Endothelial cell of umbilical vein (primary cell): ENCODE measurements at regions not wholly inside any gene's neighbourhood (a gene's known extent, or its start where the extent isn't known, plus 50 kb on each side); places are given as distances from the start of the nearest gene placed in this dataset.

Source experiments
- BruUV-seq: library from RNA; stranded (reverse); fragments of 400-500 nt; replicated peaks from 2 replicates; lab custom pipeline; 2021; lab: Mats Ljungman, UMichigan
- CTCF ChIA-PET: fragments of 300-600, 350-600 bp; sonication (Branson Sonifier 250); formaldehyde crosslinking; loops from one replicate; lab custom pipeline; 2021; ENCODE audit warnings: antibody characterized with exemption, inconsistent platforms; lab: Charles Lee
- POLR2A ChIA-PET: fragments of 300-600, 350-600 bp; sonication (Branson Sonifier 250); formaldehyde crosslinking; loops from one replicate; lab custom pipeline; 2021; ENCODE audit warnings: antibody characterized with exemption, inconsistent platforms; lab: Charles Lee
- DNase-seq: peaks from one replicate; pipeline ENCODE4 v3.0.0-alpha.2; 2011; ENCODE audit warnings: low read depth, low spot score
- FAIRE-seq: peaks from 2 replicates; lab custom pipeline; 2011; peaks lifted over from hg19 to GRCh38; lab: Jason Lieb, UNC
- H2AFZ ChIP-seq: 2 replicates; pipeline ENCODE4 v1.6.0; 2012; ENCODE audit warnings: low read depth, low read length, control low read depth, inconsistent platforms
- H3K27ac ChIP-seq: 2 replicates; pipeline ENCODE4 v1.5.1; 2011; ENCODE audit warnings: low read depth, mild to moderate bottlenecking, control low read depth, low read length, moderate library complexity; ENCODE audit not compliant: insufficient read depth
- H3K27me3 ChIP-seq, 2 experiments: 2 replicates each; pipeline versions ENCODE4 v1.6.0 to v1.6.1; 2011; ENCODE audit warnings: low read length in 2 of 2, mixed read lengths in 1 of 2; ENCODE audit not compliant: control insufficient read depth in 2 of 2, insufficient read depth in 2 of 2
- H3K36me3 ChIP-seq, 2 experiments: 2 replicates in 1 of 2; 3 replicates in 1 of 2; pipeline ENCODE4 v1.5.1; 2011; ENCODE audit warnings: low read length in 2 of 2, mild to moderate bottlenecking in 1 of 2, moderate library complexity in 1 of 2; ENCODE audit not compliant: control insufficient read depth in 2 of 2, insufficient read depth in 2 of 2; ENCODE audit errors: extremely low read depth in 1 of 2
- H3K4me1 ChIP-seq: 3 replicates; pipeline ENCODE4 v1.5.1; 2011; ENCODE audit warnings: mild to moderate bottlenecking, low read length; ENCODE audit not compliant: control insufficient read depth, insufficient read depth; ENCODE audit errors: extremely low read depth
- H3K4me2 ChIP-seq: 2 replicates; pipeline ENCODE4 v1.6.1; 2011; ENCODE audit warnings: low read length, control low read depth, mixed read lengths; ENCODE audit not compliant: insufficient read depth
- H3K4me3 ChIP-seq, 3 experiments: fragments of 200-600 bp in 1 of 3; sonication (generic), shearing (Covaris generic) in 1 of 3; replicated peaks in 1 of 3; 2 replicates each; pipeline ENCODE4 v1.5.1; 2011 to 2016; ENCODE audit warnings: control low read depth in 3 of 3, low read length in 3 of 3, mild to moderate bottlenecking in 2 of 3, inconsistent platforms in 1 of 3, low read depth in 1 of 3, moderate library complexity in 1 of 3; ENCODE audit not compliant: insufficient read depth in 1 of 3
- H3K79me2 ChIP-seq: 2 replicates; pipeline ENCODE4 v1.6.0; 2012; ENCODE audit warnings: low read length, inconsistent platforms; ENCODE audit not compliant: control insufficient read depth, insufficient read depth
- H3K9ac ChIP-seq: replicated peaks from 2 replicates; pipeline ENCODE3; 2011; ENCODE audit warnings: low read length, control low read depth; ENCODE audit not compliant: insufficient read depth; ENCODE audit errors: extremely low read depth
- H3K9me1 ChIP-seq: replicated peaks from 3 replicates; pipeline ENCODE4 v1.6.0; 2011; ENCODE audit warnings: mild to moderate bottlenecking, low read length; ENCODE audit not compliant: control insufficient read depth, insufficient read depth; ENCODE audit errors: extremely low read depth
- H3K9me3 ChIP-seq: replicated peaks from 2 replicates; pipeline ENCODE4 v1.5.1; 2012; ENCODE audit warnings: low read length, inconsistent platforms; ENCODE audit not compliant: control insufficient read depth, insufficient read depth
- H4K20me1 ChIP-seq: replicated peaks from 2 replicates; pipeline ENCODE3; 2011; ENCODE audit warnings: mild to moderate bottlenecking, low read length; ENCODE audit not compliant: control insufficient read depth, insufficient read depth; ENCODE audit errors: extremely low read depth
- CTCF ChIP-seq, 2 donors: IDR thresholded peaks; 1 replicate in 1 of 2; 2 replicates in 1 of 2; pipeline ENCODE4 v1.5.1; 2011; ENCODE audit warnings: low read length in 2 of 2, mild to moderate bottlenecking in 2 of 2, moderate library complexity in 2 of 2, control low read depth in 1 of 2, inconsistent platforms in 1 of 2, low read depth in 1 of 2; ENCODE audit not compliant: insufficient read depth in 1 of 2; ENCODE audit errors: extremely low read depth in 1 of 2
- EZH2 ChIP-seq: IDR thresholded peaks from 2 replicates; pipeline ENCODE4 v1.6.1; 2012; ENCODE audit warnings: borderline replicate concordance, low read depth, mild to moderate bottlenecking, moderate library complexity, low read length, inconsistent platforms; ENCODE audit not compliant: severe bottlenecking
- FOS ChIP-seq: IDR thresholded peaks from 2 replicates; pipeline ENCODE4 v1.6.1; 2011; ENCODE audit warnings: mild to moderate bottlenecking, low read length, moderate library complexity, borderline replicate concordance; ENCODE audit not compliant: insufficient read depth
- GATA2 ChIP-seq: IDR thresholded peaks from 2 replicates; pipeline ENCODE4 v1.7.0; 2011; ENCODE audit warnings: low read depth, mild to moderate bottlenecking, moderate library complexity, mixed read lengths, low read length; ENCODE audit not compliant: insufficient read length, insufficient read depth
- JUN ChIP-seq: IDR thresholded peaks from 2 replicates; pipeline ENCODE4 v1.6.1; 2011; ENCODE audit warnings: borderline replicate concordance, low read depth; ENCODE audit not compliant: insufficient read length, insufficient read depth
- MAX ChIP-seq: IDR thresholded peaks from 2 replicates; pipeline ENCODE4 v1.6.1; 2011; ENCODE audit not compliant: insufficient read depth, insufficient read length
- MYC ChIP-seq: IDR thresholded peaks from one replicate; pipeline ENCODE4 v1.6.1; 2011; ENCODE audit warnings: mild to moderate bottlenecking, low read depth, low read length
- POLR2A ChIP-seq: IDR thresholded peaks from 2 replicates; pipeline ENCODE4 v1.6.1; 2012; ENCODE audit warnings: low read depth, mild to moderate bottlenecking, control low read depth, low read length
- POLR2AphosphoS5 ChIP-seq: IDR thresholded peaks from 2 replicates; pipeline ENCODE4 v1.6.1; 2012; ENCODE audit warnings: low read depth, mild to moderate bottlenecking, control low read depth, low read length, moderate library complexity; ENCODE audit not compliant: insufficient read depth
- dilution Hi-C: fragments of 300-500 bp; cut with MboI; formaldehyde crosslinking; loops from one replicate; pipeline ENCODE4 v1.15.0; 2019; ENCODE audit warnings: low sequenced_read_pairs; ENCODE audit not compliant: extremely low pct_ligation_motif_present
- intact Hi-C: fragments of 100-400 bp; cut with micrococcal nuclease; formaldehyde crosslinking; loops from one replicate; pipeline ENCODE4 v1.10.0; 2022

GRCh38 chrX:43333543-43333942 is 322.6 kb upstream of the MAOA start:
- Histone ChIP-seq H3K27ac (no peak overlapping the region), H3K79me2 (no peaks in the 10 kb centered on the region), H2AFZ (no peak overlapping the region), H3K4me2 (no peak overlapping the region), H3K9me1 (no peaks in the 10 kb centered on the region), H3K9me3 (no peaks in the 10 kb centered on the region), H4K20me1 (no peaks in the 10 kb centered on the region), H3K27me3 (no peaks in the 10 kb centered on the region), H3K36me3 (no peaks in the 10 kb centered on the region), H3K4me1 (no peaks in the 10 kb centered on the region), H3K9ac (no peak overlapping the region), H3K4me3 (no peak overlapping the region)
- FAIRE-seq = no peak
- DNase-seq = peak; percentile 19
- intact Hi-C loops (loop anchor here (2.0 kb wide), 1 partner anchor 1553 kb away; no protein-coding TSS in a partner anchor), dilution Hi-C loops (no loop called here)
- ChIA-PET POLR2A (no interaction called here), CTCF (interaction anchor here (1.8 kb wide), 1 partner anchor 1552 kb away, joined by 6 read pairs; no protein-coding TSS in a partner anchor)
- TF ChIP-seq EZH2 (no peak), GATA2 (no peak), JUN (no peak), CTCF (IDR thresholded peaks at IDR 0.05; ENCODE audit: extremely low read depth in 1 of 2, insufficient read depth in 1 of 2, low read depth in 1 of 2, low read length in 2 of 2) (no peak), POLR2A (no peak), MAX (no peak), POLR2AphosphoS5 (no peak), MYC (no peak), FOS (no peak)
- BruUV-seq = no TSS peak
